GM12872 (cell line): ENCODE measurements at regions not wholly inside any gene's neighbourhood (a gene's known extent, or its start where the extent isn't known, plus 50 kb on each side); places are given as distances from the start of the nearest gene placed in this dataset.

ENCODE experiments used
- CTCF ChIP-seq: IDR thresholded peaks from 3 replicates; pipeline ENCODE4 v1.5.1; 2011; ENCODE audit warnings: low read depth, mild to moderate bottlenecking, low read length, moderate library complexity; ENCODE audit not compliant: insufficient read depth

GRCh38 chr1:9437961-9438430 is 101.3 kb upstream of the SLC25A33 start:
- no peak for TF ChIP-seq CTCF

GRCh38 chr1:9438431-9439073 is 100.7 kb upstream of the SLC25A33 start:
- no peak for TF ChIP-seq CTCF

DNA sequence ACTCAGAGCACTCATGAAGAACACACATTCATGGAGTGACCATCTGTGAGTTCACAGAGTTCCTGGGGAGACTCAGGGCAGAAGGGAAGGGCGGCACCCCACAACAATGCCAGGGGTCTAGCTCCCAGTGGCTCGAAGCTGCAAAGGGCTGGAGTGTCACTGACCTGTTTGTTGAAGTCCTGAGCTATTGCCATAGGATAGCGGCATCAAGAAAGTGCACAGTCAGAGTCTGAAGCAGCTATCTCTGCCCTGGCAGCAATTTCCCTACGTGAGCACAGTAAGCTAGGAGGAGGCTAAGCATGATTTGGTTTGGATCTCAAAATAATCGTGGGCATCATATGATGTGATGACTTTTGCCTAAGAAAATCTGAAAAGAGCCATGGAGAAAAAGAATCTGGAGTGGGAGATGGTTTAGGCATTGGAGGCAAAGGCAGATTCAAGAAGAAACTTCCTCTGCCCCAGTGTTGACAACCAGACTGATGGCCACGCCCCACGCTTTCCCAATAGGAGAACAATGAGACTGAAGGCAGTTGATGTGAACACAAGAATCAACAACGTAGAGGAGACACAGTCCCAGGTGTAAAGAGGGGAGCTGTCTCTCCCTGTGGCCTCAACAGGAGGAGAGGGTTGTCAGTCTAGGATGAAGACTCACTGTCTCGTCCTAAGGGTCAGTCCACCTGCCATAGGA is 100.0 kb upstream of the SLC25A33 start:
- no peak for TF ChIP-seq CTCF

GRCh38 chr1:9440261-9440660 is 99.0 kb upstream of the SLC25A33 start:
- TF ChIP-seq CTCF, result no peak

DNA sequence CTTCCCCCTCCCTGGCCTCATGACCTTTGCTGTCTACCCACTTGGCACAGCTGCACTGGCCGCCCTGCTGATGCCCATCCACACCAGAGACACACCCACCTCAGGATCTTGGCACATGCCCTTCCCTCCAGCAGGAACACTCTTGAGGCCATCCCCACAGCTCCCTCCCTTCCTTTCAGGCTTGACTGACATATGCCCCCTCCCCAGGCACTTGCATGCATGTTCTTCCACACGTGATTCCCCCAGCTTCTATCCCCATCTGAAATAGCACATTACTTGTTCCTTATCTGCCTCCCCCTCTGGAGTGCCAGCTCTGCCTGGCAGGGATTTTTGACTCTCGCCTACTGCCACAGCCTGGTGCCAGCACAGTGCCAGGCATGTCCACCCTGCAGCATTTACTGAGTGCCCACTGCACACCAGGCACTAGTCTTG is 98.5 kb upstream of the SLC25A33 start:
- TF ChIP-seq CTCF, result no peak

GRCh38 chr1:9441451-9442133 is 97.7 kb upstream of the SLC25A33 start:
- no peak for TF ChIP-seq CTCF

DNA sequence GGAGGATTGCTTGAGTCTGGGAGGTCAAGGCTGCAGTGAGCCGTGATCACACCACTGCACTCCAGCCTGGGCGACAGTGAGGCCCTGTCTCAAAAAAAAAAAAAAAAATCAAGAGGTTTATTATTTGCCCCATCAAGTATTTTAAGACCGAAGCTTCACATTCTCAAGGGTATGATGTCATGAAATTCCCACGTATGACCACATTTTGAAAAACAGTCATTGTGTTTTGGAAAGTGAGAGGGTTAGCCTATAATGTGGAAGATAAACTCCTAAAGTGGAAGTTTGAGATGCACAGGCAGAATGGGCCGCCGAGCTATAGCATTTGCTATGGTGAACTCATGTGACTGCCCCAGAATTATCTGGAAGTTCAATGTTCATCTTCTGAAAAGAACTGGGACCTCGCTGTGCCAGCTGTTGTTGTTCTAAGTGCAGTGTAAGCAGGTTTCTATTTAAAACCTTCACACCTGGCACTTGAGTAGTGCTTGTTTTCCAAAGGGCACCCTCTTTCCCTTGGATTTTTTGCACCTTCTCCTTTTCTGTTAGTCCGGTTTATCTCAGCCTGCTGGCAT is 96.9 kb upstream of the SLC25A33 start:
- no peak for TF ChIP-seq CTCF
